HG02588 (cell line): ENCODE measurements at regions not wholly inside any gene's neighbourhood (a gene's known extent, or its start where the extent isn't known, plus 50 kb on each side); places are given as distances from the start of the nearest gene placed in this dataset.
"Not testable (repeated sequence)": the region's sequence is repeated elsewhere in the genome, so short reads cannot be mapped to it uniquely, and the experiment has no call there.

Experiments used
- ATAC-seq: cut with Tn5 transposase; IDR thresholded peaks from one replicate; pipeline ENCODE4 v1.9.1; 2021; ENCODE audit warnings: mild to moderate bottlenecking, moderate library complexity; ENCODE audit not compliant: unreplicated experiment

DNA sequence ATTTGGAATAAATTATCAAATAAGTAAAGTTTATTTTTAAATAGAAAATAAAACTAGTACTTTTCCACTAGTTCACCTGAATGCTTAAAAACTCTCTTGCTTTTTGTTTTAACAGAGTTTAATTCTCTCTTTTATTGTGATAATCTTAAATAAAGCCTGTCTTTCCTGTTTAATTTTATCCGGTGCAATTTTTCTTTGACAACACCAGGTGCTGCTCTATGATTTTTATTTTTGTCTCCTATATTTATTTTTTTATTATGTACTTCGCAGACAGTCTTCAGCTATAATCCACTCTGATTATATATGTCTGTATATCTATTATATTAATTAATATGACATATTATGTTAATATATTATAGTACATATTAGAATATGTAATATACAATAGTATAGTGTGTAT lies 1293.0 kb upstream of the EPHA6 start:
- no peak for ATAC-seq

DNA sequence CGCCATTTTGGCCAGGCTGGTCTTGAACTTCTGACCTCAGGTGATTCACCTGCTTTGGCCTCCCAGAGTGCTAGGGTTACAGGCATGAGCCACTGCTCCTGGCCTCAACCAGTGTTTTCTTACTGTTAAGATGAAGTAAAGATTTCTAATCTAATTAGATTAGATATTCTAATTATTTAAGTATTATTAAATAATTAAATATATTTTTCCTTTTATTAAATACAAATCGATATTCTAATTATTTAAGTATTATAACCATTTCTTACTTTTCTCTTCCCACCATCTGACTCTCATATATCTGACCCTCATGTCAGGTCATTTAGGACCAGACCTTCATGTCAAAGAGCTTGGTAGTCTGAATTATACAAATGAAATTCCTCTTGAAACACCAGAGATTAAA lies 1291.9 kb upstream of the EPHA6 start:
- no peak for ATAC-seq

DNA sequence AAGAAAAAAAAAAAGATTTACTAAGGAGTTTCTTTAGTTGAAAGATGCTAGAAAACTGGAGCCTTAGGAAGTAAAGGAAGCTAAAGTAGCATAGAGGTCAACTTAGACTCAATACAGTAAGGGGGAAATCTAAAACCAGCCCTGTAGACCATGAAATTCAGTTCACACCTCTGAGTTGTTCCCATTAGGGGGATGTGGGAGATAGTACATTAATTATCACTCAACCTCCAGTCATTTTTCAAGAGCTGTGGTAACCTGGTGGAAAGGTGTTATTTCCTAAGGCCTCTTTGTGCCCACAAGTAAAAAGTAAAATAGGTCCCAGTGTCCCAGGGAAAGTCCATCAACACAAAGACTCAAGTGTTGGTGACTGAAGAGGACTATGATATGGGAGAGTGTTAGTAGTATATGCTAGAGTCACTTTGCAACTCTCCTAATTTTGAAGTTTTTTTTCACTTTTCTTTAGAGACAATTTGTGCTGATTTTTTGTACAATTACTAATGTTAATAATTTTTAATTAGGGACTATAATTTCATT lies 1274.4 kb upstream of the EPHA6 start:
- ATAC-seq = no peak

DNA sequence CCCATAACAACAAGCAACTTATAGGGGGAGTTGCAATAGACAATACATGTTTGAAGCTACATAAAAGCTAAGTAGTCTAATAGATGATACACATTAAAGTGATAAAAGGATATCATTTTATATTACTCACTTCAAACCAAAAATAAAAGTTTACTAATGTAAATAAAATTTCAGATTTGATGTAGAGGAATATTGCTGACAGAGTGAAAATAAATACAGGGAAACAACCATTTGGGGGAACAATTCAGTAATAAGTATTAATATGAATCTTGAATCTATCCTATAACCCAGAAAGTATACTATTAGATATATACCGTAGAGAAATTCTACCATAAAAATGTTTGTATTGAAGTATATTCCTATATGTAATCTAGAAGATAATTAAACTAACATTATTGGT lies 1248.9 kb upstream of the EPHA6 start:
- ATAC-seq = no peak

DNA sequence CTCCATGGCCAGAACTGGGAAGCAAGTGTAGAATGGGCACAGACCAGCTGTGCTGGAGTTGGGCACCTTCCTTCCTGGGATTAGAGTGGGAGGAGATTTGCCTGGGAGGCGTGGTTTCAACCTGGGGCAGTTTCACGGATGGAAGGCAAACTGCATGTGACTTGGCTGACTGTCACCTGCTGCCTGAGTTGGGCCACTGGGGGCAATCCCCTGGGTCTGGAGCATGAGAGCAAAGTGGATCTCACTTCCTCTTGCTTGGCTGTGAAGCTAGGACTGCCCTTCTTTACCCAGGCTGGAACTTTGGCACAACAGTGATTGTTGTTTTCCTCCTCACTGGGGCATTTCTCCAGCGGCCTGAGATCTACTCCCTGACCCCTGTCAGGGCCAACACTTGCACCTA lies 1247.0 kb upstream of the EPHA6 start:
- no peak for ATAC-seq

DNA sequence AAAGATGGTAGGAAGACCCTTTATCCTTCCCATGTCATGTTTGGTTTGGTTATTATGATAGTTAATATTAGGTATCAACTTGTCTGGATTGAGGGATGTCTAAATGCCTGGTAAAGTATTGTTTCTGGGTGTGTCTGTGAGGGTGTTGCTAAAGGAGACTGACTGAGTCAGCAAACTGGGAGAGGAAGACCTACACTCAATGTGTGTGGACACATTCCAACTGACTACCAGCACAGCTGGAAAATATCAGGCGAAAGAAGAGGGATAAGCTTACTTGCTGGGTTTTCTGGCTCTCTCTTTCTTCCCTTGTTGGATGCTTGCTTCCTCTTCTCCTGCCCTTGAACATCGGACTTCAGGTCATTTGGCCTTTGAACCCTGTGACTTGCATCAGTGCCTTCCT lies 1227.6 kb upstream of the EPHA6 start:
- ATAC-seq = no peak

DNA sequence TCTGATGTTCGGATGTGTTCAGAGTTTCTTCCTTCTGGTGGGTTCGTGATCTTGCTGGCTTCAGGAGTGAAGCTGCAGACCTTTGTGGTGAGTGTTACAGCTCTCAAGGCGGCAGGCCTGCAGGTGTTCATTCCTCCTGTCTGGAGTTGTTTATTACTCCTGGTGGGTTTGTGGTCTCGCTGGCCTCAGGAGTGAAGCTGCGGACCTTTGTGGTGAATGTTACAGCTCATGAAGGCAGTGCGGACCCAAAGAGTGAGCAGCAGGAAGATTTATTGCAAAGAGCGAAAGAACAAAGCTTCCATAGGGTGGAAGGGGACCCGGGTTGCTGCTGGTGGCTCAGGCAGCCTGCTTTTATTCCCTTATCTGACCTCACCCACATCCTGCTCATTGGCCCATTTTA lies 1226.8 kb upstream of the EPHA6 start:
- ATAC-seq = not testable (repeated sequence)

DNA sequence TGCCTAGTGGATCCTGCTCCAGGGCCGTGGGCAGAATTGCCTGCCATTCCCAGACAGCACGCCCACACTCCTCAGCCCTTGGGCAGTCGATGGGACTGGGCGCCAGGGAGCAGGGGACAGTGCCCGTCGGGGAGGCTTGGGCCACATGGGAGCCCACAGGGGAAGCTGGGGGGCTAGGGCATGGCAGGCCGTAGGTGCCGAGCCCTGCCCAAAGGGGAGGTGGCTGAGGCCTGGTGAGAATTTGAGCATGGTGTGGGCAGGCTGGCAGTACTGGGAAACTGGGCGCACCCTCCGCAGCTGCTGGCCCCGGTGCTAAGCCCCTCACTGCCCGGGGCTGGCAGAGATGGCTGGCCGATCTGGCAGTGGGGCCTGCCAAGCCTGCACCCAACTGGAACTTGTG lies 1225.9 kb upstream of the EPHA6 start:
- ATAC-seq = no peak

DNA sequence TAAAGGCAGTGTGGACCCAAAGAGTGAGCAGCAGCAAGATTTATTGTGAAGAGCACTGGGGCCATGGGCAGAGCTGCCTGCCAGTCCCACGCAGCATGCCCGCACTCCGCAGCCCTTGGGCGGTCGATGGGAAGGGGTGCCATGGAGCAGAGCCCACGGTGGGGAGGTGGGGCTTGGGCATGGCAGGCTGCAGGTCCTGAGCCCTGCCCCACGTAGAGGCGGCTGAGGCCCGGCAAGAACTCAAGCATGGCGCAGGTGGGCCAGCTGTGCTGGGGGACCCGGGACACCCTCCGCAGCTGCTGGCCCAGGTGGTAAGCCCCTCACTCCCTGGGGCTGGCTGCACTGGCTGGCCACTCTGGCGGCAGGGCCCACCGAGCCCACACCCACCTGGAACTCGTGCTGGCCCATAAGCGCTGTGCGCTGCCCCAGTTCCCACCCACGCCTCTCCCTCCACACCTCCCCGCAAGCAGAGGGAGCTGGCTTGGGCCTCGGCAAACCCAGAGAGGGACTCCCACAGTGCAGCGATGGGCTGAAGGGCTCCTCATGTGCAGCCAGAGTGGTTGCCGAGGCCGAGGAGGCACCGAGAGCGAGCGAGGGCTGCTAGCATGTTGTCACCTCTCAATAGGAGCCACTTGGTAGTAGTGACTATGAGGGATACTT lies 1218.8 kb upstream of the EPHA6 start:
- no peak for ATAC-seq

DNA sequence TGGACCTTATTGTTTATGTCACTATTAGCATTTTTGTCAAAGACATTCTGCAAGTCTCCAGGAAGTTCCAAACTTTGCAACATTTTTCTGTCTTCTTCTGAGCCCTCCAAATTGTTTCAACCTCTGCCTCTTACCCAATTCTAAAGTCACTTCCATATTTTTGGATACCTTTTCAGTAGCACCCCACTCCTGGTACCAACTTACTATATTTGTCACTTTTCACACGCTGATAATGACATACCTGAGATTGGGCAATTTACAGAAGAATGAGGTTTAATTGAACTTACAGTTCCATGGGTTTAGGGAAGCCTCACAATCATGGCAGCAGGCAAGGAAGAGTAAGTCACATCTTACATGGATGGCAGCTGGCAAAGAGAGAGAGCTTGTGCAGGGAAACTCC lies 1206.5 kb upstream of the EPHA6 start:
- no peak for ATAC-seq

DNA sequence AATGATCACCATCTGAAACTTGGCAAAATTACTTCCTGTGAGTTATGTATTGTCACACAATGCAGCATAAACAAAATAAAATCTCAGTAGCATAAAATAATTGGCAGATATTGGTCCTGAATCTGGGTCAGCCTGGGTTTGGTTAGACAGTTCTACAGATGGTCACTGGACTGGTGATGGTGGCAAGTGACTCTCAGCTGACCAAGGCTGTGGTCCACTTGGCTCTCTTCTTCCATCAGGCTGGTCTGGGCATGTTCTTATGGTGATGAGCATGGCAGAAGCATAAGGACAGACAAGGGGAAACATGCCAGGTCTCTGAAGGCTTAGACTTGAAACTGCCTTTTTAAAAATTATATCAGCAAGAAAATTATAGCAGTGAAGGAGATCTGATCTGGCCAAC lies 1205.0 kb upstream of the EPHA6 start:
- no peak for ATAC-seq

DNA sequence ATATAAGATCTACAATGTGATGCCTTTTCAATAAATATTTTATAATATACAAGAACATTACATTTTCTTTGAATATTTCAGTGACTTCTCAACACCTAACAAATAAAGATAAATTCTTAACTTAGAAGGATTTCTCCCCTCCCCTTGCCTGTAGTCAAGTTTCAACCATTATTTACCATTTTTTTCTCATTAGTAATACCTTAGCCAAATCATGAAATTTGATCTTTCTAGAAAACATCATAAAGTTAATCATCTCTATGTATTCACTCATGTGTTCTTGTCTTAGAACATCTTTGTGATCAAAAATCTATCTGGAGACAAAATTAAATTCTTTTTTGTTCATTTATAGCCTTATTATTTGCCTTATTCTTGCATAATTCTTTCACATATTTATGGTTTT lies 1201.8 kb upstream of the EPHA6 start:
- ATAC-seq = no peak

DNA sequence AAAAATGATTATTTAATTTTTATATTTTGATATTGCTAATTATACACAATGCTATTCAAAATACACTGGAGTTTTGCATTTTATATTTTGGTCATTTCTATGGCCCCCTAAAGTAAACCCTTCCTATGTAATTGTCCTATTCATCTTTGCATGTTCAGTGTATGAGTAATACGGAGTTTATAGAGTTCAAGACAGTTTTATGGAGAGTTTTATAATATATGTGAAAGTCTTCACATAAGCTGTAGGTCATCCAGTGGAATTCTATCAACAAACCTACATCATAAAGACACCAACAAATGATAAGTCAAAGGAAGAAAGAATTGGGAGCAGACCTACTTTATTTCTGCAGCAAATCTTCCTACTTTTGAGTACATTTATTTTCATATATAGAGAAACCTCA lies 1200.4 kb upstream of the EPHA6 start:
- ATAC-seq = no peak

DNA sequence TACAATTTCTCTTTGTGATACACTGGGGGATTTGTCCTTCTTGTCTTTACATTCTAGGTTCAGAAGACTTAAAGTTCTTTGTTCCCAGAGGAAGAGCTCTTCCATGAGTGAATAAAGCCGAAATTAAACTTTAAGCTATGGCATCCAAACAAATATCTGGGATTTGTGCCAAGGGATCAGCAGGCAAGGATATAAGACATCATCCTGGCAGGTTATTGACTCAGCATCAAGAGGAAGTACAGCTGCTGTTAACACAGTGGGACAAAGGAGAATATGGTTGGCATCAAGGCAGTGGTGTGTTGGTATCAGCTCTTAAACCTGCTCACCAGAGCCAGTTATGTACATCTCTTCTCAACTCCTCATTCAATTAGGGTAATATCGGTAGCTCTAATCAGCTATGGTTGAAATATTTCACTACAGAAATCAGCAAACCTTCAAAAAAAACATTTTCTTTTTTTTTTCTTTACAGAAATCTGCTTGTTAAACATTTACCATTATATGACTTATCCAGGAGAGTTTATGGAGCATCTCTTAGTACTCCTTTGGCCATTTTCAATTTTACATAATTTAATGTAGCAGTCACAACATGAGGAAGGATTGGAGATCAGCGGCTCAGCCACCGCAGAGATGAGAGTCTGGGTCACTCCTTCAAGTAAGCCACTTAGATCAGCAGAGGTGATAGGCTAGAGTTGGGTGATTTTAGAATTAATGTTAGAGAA lies 1198.6 kb upstream of the EPHA6 start:
- ATAC-seq = no peak

DNA sequence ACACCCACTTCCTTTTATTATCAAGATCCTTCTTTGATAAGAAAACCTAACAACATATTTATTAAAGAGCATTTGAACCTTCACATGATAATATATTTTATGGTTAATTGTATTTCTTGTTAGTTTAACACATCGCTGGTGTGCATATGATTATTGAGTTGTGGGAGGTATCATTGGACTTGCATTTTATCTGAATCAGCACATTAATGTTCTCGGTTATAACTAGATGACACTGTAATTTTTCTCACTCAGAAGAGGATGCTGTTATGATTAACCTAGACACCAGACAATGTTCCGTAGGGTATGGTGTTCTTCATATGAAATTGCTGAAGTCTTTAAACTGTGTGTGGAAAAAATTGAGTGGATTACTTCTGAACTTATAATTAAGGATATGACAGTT lies 1188.3 kb upstream of the EPHA6 start:
- no peak for ATAC-seq

DNA sequence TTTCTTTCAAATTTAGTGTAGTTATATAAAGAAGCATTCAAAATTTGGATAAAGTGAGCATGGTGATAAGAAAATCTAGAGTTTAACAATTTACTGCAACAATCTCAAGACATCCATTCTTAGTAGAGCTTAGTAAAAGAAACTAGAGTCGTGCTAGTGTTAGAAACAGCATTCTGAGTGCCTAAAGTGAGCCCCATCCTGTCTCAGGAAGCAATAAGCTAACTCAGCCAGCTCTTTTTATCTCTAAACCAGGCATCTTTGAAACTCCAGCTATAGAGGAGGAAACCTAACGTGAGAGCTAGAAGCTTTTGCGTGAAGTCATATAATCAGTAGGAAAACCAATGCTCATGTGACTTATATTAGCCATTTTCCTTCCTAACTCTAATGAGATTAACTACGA lies 1187.1 kb upstream of the EPHA6 start:
- ATAC-seq = no peak

DNA sequence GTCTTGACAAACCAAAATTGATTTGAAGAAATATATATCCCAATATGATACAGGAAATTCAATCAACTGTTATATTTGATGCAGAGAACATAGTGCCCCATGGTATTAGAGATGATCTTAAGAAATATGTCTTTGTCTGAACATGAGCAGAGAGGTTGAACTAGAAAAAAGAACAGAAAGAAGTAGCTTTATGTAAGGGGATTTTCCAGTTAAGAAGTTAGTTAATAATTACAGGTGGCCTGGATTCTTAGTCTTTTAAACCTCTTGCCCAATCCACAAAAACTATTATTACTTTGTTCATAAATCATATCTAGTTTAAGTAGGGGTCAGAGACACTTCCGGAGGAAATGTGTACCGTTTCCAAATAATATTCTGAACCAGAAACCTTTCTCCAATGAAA lies 1186.7 kb upstream of the EPHA6 start:
- ATAC-seq = no peak

DNA sequence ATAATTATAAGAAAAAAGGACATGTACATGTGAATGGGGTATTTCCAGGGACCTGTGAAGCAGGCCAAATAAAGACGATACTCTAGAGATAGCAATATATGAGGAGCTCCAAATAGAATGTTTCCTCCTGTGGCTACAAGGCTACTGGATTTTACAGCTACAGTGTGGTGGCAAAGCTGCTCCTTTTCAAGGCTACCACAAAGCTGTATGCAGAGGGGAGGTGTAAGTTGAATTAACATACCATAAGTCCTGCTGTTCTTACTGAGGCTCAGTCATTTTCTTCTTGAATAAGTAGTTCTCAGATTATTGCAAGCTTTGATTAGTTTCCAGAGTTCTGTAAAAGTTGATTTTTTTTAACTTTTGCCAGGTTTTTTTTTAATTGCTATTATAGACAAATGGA lies 1184.6 kb upstream of the EPHA6 start:
- ATAC-seq = no peak

DNA sequence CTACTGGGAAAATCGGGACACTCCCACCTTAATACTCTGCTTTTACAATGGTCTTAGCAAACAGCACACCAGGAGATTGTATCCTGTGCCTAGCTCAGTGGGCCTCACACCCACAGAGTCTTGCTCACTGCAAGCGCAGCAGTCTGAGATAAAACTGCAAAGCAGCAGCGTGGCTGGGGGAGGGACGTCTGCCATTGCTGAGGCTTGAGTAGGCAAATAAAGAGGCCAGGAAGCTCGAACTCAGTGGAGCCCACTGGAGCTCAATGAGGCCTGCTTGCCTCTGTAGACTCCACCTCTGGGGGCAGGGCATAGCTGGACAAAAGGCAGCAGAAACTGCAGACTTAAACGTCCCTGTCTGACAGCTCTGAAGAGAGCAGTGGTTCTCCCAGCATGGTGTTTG lies 1169.1 kb upstream of the EPHA6 start:
- no peak for ATAC-seq

DNA sequence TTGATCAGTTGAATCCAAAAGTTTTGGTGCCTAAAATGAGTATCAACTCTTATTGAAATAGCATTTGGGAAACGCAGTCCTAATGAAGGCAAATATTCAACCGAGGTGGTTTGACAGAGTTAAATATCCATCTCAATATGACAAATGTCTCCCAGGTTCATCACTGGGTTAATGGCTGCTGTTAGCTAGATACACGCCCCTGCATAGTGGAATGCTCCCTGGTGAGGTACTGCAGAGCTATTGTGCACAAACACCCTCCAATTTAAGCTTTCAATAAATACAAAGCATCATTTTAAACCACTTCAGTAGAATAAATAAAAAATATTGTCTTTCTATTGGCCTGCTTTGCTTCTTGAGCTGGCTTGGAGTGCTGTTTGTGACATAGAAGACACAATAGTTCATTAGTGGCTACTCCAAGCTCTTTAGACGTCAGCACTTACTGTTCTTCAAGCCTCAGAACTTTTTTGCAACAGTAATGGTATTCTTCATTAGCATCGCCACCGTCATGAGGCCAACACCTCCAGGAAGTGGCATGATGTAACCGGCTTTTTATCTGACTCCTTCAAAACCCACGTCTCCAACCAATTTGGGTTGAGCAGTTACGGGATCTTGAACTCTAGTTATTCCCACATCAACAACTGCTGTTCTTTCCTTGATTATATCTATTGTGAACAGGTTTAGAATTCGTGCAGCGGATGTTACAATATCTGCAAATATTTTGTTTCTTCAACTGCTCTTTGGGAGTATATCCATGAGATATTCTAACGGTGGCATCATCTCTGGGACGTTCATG lies 1159.6 kb upstream of the EPHA6 start:
- no peak for ATAC-seq

DNA sequence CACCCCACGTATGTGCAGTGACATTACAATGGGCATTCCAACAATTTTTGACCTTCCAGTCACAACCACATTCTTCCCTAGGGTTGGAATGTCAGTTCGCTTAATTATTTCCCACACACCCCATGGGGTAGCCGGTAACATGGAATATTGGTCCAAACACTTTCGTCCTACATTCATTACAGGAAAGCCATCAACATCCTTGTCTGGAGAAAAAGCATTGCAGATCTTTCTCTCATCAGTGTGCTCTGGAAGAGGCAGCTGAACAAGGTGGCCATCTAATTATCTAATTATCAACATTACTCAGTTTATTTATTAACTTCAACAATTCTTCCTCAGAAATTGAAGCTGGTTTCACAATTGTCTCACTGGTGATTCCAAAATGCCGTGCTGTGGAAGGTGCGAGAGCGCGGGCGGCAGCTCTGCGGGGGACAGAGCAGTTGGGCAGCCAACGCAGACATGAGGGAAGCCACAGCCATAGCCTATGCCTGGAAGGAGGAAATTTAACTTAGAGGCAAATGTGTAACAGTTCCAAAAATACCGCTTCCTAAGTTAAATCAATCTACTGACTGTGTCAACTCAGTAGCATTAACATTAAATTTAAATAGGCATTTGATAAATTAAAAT lies 1158.9 kb upstream of the EPHA6 start:
- no peak for ATAC-seq
